ENCODE measurements at regions not wholly inside any gene's neighbourhood (a gene's known extent, or its start where the extent isn't known, plus 50 kb on each side); places are given as distances from the start of the nearest gene placed in this dataset.

GRCh38 chr16:17776888-17777287, 306.1 kb upstream of the XYLT1 start:
- peaks cover 8% of the 10 kb centered on the region for H3K4me1 Mint-ChIP-seq
- peaks cover 33% of the 10 kb centered on the region for H3K27me3 Mint-ChIP-seq (ENCODE audit: low read depth)
- no peaks in the 10 kb centered on the region for H3K36me3 Mint-ChIP-seq (ENCODE audit: low read depth)
- DNase-seq (ENCODE audit: low read depth, low spot score), result no peak
- H3K9me3 Mint-ChIP-seq, result peaks cover 3% of the 10 kb centered on the region
- no peak overlapping the region for H3K4me3 Mint-ChIP-seq
- TF ChIP-seq, protein P1, sequence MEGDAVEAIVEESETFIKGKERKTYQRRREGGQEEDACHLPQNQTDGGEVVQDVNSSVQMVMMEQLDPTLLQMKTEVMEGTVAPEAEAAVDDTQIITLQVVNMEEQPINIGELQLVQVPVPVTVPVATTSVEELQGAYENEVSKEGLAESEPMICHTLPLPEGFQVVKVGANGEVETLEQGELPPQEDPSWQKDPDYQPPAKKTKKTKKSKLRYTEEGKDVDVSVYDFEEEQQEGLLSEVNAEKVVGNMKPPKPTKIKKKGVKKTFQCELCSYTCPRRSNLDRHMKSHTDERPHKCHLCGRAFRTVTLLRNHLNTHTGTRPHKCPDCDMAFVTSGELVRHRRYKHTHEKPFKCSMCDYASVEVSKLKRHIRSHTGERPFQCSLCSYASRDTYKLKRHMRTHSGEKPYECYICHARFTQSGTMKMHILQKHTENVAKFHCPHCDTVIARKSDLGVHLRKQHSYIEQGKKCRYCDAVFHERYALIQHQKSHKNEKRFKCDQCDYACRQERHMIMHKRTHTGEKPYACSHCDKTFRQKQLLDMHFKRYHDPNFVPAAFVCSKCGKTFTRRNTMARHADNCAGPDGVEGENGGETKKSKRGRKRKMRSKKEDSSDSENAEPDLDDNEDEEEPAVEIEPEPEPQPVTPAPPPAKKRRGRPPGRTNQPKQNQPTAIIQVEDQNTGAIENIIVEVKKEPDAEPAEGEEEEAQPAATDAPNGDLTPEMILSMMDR (conservative IDR thresholded peaks at IDR 0.05), result no peak
- no peak overlapping the region for H3K27ac Mint-ChIP-seq (ENCODE audit: unreplicated experiment)

- H3K9me3 Mint-ChIP-seq, result peaks cover 3% of the 10 kb centered on the region
- no peak overlapping the region for H3K27ac Mint-ChIP-seq (ENCODE audit: unreplicated experiment)
- H3K27me3 Mint-ChIP-seq (ENCODE audit: low read depth), result peaks cover 33% of the 10 kb centered on the region
- TF ChIP-seq, protein P1 (conservative IDR thresholded peaks at IDR 0.05), result no peak
- H3K4me1 Mint-ChIP-seq, result peaks cover 8% of the 10 kb centered on the region
- DNase-seq (ENCODE audit: low read depth, low spot score), result no peak
- no peak overlapping the region for H3K4me3 Mint-ChIP-seq
- no peaks in the 10 kb centered on the region for H3K36me3 Mint-ChIP-seq (ENCODE audit: low read depth)
Measured at GRCh38 chr16:17776465-17776864, 305.7 kb upstream of the XYLT1 start.

- H3K27me3 Mint-ChIP-seq (ENCODE audit: low read depth), result peaks cover 31% of the 10 kb centered on the region
- no peak overlapping the region for H3K27ac Mint-ChIP-seq (ENCODE audit: unreplicated experiment)
- TF ChIP-seq, protein P1 (conservative IDR thresholded peaks at IDR 0.05), result no peak
- peaks cover 3% of the 10 kb centered on the region for H3K9me3 Mint-ChIP-seq
- peaks cover 8% of the 10 kb centered on the region for H3K4me1 Mint-ChIP-seq
- H3K36me3 Mint-ChIP-seq (ENCODE audit: low read depth), result no peaks in the 10 kb centered on the region
- DNase-seq (ENCODE audit: low read depth, low spot score), result no peak
- H3K4me3 Mint-ChIP-seq, result no peak overlapping the region
Measured at GRCh38 chr16:17775061-17775460, 304.3 kb upstream of the XYLT1 start.

- no peaks in the 10 kb centered on the region for H3K36me3 Mint-ChIP-seq (ENCODE audit: low read depth)
- no peak overlapping the region for H3K4me3 Mint-ChIP-seq
- DNase-seq (ENCODE audit: low read depth, low spot score), result no peak
- peaks cover 3% of the 10 kb centered on the region for H3K9me3 Mint-ChIP-seq
- TF ChIP-seq, protein P1 (conservative IDR thresholded peaks at IDR 0.05), result no peak
- H3K27ac Mint-ChIP-seq (ENCODE audit: unreplicated experiment), result no peak overlapping the region
- peaks cover 8% of the 10 kb centered on the region for H3K4me1 Mint-ChIP-seq
- H3K27me3 Mint-ChIP-seq (ENCODE audit: low read depth), result peaks cover 36% of the 10 kb centered on the region
Measured at GRCh38 chr16:17773698-17774101, 302.9 kb upstream of the XYLT1 start.

GRCh38 chr16:17770104-17770503, 299.3 kb upstream of the XYLT1 start:
- no peaks in the 10 kb centered on the region for H3K9me3 Mint-ChIP-seq
- H3K4me1 Mint-ChIP-seq, result no peaks in the 10 kb centered on the region
- H3K36me3 Mint-ChIP-seq (ENCODE audit: low read depth), result no peaks in the 10 kb centered on the region
- no peak overlapping the region for H3K4me3 Mint-ChIP-seq
- TF ChIP-seq, protein P1 (conservative IDR thresholded peaks at IDR 0.05), result no peak
- H3K27me3 Mint-ChIP-seq (ENCODE audit: low read depth), result peaks cover 29% of the 10 kb centered on the region
- no peak for DNase-seq (ENCODE audit: low read depth, low spot score)
- no peak overlapping the region for H3K27ac Mint-ChIP-seq (ENCODE audit: unreplicated experiment)

DNA sequence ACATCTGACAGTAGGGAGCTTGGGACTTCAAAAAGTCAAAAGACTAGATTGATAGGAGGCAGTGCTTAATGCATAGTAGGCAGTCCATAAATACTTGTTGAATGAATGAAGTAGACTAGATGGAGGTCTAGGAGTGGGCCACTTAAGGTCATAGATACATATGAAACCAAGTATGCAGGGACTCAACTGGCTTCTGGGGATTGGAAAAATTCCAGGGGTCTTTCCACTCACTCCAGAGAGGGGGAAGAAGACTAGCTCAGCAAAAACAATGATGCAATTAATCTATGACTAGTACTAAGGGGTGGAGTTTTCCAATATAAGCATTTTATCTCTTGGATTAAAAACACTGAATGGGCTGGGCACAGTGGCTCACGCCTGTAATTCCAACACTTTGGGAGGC, 298.3 kb upstream of the XYLT1 start:
- Mint-ChIP-seq H3K4me3 (no peak overlapping the region), H3K36me3 (ENCODE audit: low read depth) (no peaks in the 10 kb centered on the region), H3K9me3 (no peaks in the 10 kb centered on the region), H3K27me3 (ENCODE audit: low read depth) (peaks cover 34% of the 10 kb centered on the region), H3K27ac (ENCODE audit: unreplicated experiment) (no peak overlapping the region), H3K4me1 (no peaks in the 10 kb centered on the region)
- no peak for DNase-seq (ENCODE audit: low read depth, low spot score)
- TF ChIP-seq, protein P1 (conservative IDR thresholded peaks at IDR 0.05), result no peak
